Stimulated activated CD8-positive, alpha-beta memory T cell treated with anti-CD3 and anti-CD28 coated beads, Interleukin-2, amount 100 ng/mL, for 1 hour (primary cell): ENCODE measurements at regions not wholly inside any gene's neighbourhood (a gene's known extent, or its start where the extent isn't known, plus 50 kb on each side); places are given as distances from the start of the nearest gene placed in this dataset.

ENCODE experiments used
- DNase-seq, 2 donors: peaks; one replicate each; pipeline ENCODE4 v3.0.0-alpha.2; 2020; ENCODE audit warnings: low read depth in 2 of 2

DNA sequence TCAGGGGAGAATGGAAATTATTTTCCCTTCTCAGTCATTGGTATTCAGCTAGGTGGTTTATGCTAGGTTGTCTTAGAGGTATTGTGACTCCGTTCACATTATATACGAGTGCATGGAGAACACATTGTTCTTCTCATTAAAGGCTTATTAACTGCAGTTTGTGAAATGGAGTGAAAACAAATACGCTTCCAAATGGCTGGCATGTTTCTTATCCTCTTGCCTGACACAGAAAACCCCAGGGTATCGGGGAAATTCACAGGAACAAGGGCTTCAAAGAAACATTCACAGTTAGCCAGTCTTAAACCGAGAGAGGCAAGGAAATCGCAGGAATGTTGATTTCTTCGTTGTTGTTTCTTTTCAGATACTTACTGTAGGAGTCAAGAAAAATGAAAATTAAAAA lies 1047.9 kb upstream of the RBFOX1 start:
- DNase-seq = no peak

DNA sequence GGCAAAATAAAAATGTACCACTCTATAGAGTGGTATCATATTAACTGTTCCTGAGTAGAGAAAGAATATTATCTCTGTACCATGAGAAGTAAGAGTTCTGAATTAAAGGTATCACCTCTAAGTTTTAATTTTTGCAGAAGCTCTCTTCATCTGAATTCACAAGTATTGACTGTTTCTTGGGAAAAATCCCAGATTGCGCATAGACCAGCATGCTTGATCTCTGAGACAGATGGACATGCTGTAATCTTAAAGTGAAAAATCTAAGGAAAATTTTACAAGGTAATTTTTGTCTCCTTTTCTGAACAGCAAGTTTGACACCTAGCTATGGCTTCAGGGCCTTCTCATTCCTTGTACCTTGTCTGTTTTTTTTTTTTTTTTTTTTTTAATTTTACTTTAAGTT lies 1050.7 kb upstream of the RBFOX1 start:
- no peak for DNase-seq

DNA sequence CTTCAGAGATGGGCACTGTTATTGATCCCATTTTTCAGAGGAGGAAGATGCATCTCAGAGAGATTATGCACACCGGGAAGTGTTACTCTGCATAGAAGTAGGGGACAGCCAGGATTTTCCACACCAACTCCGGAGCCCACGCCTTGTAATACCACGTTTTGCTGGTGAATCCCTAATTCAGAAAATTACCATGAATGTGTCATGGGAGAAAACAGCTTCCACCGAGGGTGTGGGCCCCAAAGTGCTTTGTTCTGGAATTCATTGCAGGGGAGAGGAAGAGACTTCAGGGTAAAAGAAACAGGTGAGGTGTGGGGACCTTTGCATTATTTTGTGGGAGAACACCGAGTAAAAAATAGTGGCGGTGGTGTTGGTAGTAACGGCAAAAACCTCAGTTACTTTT lies 1051.4 kb upstream of the RBFOX1 start:
- DNase-seq = no peak

DNA sequence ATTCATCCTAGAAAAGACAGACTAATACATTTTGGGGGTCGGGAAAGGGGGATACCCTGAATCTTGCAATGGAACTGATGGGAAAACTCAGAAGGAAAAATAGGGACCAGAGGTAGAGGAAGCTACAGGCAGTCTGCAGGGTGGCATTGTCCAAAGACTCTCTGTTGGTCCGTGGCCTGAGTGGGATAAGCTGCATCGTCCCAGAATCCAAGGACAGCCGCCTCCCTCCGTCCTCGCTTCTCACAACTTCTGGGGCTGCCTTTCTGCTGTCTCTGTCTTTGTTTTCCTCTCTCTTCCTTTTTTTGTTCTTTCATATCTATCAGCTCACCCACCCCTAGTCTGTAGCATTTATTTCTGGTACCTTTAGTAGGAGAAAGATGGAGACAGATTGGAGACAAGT lies 1052.6 kb upstream of the RBFOX1 start:
- no peak for DNase-seq

DNA sequence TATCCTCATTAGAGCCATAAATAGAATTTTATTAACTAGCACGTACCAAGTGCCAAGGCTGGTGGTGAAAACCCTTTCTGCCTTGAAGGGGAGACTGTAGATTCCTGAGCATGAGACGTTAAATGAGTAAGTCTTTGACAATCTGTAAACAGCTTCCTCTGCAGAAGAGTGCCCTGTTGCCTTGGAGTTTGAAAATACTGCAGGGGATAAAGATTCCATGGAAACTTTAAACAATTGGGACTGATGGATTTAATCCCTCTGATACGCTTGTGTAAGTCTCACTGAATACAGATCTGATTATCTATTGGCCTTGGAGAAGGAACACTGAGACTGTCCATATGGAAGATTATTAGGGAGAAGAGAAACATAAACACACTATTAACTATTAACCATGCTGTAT lies 1053.4 kb upstream of the RBFOX1 start:
- DNase-seq = no peak

DNA sequence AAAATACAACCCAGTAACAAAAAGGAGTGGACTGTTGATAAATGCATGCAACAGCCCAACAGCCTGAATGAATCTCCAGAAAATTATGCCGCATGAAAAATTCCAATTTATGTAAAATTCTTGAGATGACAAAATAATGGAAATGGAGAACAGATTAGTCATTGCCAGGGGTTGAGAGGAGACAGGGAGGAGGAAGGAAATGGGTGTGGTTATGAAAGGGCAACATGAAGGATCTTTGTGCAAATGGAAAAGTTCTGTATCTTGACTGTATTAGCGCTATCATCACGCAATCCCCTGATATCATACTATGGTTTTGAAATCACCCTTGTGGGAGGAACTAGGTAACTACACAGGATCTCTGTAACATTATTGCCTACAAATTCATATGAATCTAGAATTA lies 1058.3 kb upstream of the RBFOX1 start:
- no peak for DNase-seq

DNA sequence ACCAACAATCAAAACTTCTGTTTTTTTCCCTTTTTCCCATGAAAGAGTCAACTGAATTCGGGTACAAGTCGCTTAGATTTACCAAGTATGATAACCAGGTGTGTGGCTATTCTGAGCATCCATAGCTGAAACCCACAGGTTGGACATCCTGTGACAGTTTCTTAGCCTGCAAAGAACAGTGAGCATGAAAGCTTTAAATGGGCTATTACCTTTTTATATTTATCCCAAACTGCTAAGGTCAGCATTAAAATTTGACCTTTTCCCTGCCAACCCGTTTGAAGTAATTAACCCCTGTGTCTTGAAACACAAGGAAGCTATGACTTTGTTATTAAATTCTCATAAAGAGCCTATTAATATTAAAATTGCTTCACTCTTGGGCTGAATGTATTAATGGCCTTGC lies 1065.0 kb upstream of the RBFOX1 start:
- DNase-seq = no peak

DNA sequence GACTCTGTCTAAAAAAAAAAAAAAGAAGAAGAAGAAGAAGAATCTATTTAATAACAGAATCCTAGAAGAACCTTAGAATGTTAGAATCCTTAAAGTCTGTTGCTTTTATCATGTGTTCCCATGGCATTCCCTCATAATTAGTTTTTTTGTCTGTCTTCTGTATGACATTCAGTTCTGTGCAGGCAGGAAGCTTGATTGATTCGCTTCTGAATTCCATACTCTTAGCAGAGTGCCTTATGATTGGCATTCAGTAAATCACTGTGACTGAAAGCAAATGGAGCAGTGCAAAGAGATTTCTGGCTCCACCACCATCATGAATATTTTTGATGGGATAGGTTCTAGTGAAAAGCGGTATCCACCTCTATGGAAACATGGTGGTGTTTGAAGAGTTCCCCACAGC lies 1065.9 kb upstream of the RBFOX1 start:
- DNase-seq = no peak

DNA sequence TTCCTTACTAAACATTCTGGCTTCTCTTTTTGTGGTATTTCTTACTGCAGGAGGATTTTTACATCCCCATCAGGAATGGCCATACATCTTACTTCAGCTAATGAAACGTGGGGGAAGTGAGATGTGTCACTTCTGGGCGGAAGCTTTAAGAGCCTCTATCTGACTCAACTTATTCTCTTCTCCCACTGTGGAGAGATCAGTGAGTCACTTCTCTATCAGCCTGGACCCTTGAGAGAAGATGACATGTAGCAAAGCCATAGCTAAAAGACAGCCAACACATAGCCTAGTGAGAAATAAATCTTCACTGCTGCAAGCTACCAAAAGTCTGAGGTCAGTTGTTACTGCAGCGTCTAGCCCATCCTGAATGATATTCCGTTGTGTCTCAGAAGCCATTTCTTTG lies 1066.7 kb upstream of the RBFOX1 start:
- DNase-seq = no peak

DNA sequence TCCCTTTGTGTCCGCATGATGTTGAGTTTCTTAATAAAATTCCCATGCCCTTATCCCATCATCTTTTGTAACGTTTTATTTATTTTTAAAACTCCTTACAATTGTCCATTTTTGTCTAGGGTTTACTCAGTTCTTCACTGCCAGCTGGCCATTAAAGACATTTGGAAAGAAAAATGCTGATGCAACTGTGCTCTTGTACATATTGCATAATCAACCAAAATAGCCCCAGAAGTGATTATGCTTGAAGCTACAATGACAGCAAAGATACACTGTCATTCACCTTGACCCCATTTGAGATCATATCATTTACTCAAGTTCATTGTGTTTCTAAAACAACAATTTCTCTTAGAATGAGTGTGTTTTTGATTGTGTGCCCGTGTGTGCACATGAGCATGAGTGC lies 1074.6 kb upstream of the RBFOX1 start:
- no peak for DNase-seq

DNA sequence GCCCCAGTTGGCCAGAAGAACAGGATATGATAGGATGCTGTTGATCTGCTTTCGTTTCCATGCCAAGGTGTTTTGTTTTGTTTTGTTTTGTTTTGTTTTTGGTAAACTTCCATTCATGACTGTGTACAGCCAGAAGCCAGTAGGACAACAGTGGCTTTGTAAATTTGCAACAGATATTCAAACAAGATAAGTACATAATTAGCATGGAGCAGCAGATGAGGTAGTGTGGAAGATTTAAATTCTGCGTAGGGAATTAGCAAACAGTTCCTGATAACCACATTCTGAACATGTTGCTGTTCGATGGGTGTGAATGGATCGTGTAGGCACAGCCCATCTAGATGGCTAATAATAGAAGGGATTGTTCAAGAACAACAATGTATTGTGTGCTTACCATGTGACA lies 1080.1 kb upstream of the RBFOX1 start:
- DNase-seq = no peak

DNA sequence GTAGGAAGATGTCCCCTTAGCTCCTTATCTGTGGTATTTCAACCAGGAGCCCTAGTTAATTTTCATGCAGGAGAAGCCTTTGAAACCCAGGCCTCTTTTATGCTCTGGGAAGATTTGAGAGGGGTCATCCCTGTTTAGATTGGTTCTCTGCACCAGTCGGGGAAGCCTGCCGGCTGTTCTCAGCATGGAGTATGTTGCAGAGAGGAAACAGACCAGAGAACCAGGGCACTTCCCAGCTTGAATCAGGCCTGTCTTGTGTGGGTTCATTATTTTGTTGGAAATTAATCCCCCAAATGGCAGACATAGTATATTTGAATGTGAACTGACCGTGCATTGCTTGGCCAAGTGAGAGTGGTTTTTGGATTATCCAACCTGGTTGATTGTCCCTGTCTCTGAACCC lies 1082.1 kb upstream of the RBFOX1 start:
- DNase-seq = no peak

DNA sequence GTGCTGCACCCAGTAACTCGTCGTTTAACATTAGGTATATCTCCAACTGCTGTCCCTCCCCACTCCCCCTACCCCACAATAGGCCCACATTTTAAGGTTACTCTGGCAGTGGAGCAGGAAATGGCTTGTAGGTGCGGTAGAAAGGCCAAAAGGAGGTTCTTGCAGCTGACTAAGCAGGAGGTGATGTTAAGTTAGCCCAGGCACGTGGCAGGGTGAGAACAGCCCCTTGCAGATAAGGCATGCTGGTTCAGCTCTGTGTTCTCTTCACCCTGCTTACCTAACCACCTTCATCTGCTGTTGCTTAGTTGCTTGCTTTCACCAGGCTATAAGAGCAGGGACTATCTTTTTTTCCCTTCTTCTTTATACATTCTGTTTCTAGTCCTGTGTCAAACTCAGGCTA lies 1082.8 kb upstream of the RBFOX1 start:
- no peak for DNase-seq

DNA sequence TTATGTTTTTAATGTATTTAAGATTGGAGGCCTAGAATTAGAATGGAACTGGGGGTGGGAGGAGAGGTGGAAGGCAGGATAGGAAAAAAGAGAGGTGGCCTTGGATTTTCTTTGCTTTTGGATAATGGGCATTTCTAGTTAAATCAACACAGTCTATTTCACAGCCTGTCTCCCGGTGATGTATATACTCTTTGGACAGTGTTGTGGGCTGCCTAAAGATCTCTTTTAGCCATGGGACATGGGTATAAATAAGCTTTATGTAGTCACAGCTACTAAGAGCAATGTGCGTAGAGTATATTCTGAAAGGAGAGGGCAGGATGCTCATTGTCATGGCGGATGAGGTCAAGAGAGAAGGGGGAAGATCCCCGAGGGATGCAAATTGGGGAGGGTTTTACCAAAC lies 1084.4 kb upstream of the RBFOX1 start:
- no peak for DNase-seq

DNA sequence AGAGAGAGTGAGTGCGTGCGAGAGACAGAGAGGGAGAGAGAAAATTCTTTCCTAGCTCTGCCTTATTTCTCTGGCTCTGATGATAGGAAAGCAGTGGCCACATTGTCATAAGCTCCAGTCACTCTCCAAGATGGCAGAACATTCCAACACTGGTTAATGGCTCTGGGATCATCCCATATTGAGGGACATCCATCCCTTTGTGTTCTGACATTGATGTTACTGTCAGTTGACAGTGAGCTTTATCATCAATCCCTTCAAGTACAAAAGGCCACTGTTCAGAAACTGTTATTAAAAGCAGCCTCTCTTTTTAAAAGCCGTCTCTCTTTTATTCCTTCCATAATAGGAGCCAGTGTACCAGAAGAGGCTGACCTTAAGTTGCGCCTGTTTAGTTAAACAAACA lies 1084.9 kb upstream of the RBFOX1 start:
- no peak for DNase-seq

DNA sequence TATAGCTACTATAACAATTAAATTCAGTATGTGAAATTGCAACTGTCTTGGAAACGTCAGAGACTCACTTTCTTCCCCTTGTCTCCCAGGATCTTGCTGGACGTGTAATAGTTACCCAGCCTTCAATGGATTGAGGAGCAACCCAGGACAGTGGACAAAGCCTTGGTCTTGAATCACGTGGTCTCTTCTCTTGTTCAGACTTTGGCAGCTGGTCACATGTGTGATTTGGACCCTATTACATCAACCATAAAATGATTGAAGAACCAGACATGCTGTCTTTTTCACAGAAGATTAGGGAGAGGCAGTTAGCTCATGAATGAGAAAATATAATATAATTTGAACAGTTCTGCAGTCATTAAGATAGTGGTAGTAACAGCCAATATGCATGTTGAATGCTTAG lies 1085.5 kb upstream of the RBFOX1 start:
- no peak for DNase-seq

DNA sequence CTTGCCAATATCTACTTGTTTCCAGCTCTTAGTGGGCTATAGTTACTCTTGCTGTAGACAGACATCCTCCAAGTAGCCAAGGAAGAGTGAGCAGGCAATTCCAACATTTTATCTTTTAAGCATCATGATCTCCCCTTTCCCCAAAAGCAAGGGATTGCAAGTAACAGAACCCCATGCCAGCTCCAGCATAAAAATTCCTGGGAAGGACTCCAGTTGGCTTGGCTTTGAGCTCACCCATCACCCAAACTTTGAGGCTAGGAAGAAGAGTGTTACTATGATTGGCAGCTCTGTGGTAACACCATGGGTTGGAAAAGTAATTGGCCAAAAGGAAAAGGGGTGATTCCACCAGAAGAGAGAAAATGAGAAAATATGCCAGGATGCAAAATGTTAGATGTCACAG lies 1086.4 kb upstream of the RBFOX1 start:
- DNase-seq = no peak

DNA sequence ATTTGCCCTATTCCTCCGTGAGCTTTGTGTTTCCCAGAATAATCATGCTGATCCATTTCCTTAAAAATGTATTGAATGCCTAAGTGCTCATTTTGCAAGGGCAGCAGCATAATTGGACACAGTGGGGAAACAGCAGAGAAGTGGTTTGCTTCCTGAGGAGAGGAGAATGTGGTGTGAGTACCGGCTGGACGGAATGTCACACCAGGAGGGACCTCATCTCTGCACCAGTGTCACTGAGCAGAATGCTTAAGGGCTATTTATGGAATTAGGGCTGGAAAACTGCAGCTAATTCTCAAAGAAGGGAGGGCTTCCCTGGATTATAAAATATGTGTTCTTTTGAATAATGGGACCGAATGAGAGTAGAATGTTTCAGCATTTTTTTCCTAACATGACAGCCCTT lies 1100.6 kb upstream of the RBFOX1 start:
- no peak for DNase-seq

DNA sequence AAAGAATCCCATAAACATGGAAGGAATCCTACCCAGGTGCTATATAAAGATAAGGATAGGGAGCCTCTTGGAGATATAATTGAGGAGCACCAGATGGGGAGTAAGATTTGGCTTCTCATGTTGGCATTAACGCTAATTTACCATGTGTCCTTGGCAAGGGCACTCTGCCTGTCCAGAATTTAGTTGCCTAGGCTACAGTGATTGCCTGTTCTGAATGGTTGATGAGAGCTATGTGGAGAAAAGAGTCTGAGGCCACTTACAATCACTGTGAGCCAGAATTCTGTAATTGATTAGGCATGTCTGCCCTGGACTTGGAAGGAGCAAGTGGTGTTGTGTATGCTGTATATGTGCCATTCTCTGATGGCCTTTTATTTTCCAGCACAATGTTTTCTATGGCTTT lies 1101.2 kb upstream of the RBFOX1 start:
- DNase-seq = no peak

DNA sequence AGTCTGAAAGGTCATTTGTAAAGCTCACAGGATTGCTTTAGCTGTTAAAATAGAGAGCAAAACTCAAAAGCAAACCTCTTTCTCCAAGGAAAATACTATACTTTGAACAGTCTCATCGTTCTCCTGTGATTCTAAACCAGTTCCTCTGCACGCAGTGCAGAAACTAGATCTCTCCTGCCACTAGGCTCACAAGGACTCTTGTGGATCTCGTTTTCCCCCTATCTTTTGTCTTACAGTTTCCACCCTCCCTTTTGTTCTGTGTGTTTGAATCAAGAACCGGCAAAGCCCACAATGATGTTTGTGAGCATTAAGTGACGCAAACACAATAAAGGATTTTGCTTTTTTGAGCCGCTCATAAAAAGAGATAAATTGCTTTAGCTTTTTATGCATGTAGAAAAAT lies 1103.5 kb upstream of the RBFOX1 start:
- no peak for DNase-seq

DNA sequence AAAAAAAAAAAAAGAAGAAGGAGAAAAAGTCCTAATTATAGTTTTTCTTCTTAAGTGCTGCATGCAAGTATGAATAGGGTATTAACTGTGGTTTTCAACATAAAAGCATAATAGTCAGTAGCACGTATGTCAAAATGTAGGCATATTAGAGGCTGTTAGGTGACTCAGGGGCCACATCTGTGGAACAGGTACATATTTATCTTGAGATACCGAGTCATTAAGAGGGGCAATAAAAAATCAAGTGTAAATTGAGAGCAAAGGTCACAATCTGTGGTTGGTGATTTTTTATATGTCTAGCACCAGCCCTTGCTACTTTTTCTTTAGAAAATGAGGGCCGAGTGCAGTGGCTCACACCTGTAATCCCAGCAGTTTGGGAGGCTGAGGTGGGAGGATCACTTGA lies 1113.8 kb upstream of the RBFOX1 start:
- DNase-seq = no peak

DNA sequence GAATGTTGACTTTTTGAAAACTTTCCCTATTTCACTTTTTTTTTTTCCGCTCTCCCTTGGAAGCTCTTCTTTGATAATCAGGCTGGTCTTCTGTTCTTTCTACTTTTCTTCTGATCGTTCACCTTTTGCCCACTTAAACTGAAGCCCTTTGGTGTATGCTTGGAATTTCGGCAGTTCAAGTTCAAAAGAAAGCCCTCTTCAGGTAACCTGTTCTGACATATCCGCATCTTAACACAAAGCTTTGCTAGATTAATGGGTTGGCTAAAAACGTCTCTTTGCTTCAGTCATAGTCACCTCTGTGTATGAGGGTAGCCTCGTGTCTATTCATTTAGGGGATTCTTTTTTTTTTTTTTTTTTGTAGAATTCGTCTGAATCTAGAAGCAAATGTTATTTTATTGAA lies 1115.8 kb upstream of the RBFOX1 start:
- no peak for DNase-seq

DNA sequence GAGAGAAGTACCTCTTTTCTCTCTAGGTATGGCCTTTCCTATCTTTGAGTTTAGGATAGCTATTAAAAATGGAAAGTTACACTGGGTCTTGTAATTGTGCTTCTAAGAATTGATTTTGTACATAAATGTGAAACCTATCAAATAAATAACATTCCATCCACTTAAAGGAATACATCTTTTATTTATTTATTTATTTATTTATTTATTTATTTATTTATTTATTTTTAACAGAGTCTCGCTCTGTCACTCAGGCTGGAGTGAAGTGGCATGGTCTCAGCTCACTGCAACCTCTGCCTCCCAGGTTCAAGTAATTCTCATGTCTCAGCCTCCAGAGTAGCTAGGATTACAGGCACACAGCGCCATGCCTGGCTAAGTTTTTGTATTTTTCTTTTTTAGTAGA lies 1114.0 kb upstream of the EEF2KMT start:
- no peak for DNase-seq

DNA sequence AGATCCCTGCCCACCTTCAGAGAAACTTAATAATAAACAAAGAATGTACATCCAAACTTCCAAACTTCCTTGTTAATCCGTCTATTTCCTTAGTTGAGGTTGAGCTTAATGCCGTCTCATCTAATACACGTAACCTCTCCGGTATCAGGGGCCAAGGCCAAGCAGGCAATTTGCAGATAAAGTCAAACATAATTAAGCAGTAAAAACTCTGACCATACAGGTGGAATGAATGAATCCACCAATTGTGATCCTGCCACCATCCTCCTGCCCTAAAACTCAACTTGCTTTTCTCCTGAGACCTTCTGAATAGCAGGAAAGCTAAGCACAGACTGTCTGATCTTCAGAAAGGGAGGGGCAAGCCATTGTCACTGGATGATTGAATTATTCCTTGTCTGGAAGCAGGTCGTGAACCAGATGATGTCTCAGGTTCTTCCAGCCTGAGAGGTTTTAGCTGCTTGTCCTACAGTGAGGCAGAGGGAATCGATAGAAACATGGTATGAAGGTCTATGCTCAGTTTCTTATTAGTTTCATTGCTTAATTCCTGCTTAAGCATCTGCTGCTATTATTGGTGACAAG lies 1111.8 kb upstream of the EEF2KMT start:
- DNase-seq = no peak

DNA sequence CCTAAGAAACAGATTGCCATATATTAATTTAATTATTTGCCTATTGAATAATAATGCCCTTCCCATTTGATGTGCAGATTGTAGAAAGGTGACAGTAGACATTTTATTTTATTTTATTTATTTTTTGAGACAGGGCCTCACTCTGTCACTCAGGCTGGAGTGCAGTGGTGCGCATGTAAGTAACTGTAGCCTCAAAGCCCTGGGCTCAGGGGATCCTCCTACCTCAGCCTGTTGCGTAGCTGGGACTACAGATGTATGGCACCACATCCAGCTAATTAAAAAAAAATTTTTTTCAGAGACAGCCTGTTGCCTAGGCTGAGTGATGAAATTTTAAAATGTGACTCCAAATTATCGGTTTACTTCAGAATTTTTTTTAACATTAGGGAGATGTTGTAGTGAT lies 1110.0 kb upstream of the EEF2KMT start:
- no peak for DNase-seq
